ENCODE measurements at regions not wholly inside any gene's neighbourhood (a gene's known extent, or its start where the extent isn't known, plus 50 kb on each side); places are given as distances from the start of the nearest gene placed in this dataset.

DNA sequence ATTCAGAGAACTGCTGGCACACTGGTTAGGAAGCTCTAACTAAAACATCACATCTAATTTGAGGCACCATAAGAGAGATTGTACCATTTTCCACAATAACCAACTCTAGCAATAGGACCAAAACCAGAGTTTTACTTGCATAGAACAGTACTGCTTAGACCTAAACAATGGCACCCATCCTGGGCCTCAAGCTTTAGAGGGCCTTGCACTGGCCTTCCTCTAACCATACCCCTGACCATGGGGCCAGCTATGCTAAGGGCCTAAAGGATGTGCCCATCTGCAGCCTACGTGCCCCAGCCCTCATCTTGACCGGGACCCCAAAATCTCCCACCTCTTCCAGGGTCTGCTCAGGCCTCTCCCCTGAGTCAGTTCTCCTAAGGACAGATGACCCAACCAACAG, 74.4 kb upstream of the ARHGAP32 start:
- H3K9me3 ChIP-seq (ENCODE audit: low read length): no peaks in the 10 kb centered on the region
- no peaks in the 10 kb centered on the region for H3K27me3 ChIP-seq (ENCODE audit: insufficient read depth, low read depth, low read length)
- no peak overlapping the region for H3K9ac ChIP-seq (ENCODE audit: low read length)
- no peak overlapping the region for H3K4me3 ChIP-seq (ENCODE audit: low read length)
- no peaks in the 10 kb centered on the region for H3F3A ChIP-seq (ENCODE audit: insufficient read depth, low read length, poor library complexity, severe bottlenecking)
- H2AFZ ChIP-seq (ENCODE audit: low read depth, low read length): no peak overlapping the region
- H3K4me2 ChIP-seq (ENCODE audit: low read length): no peak overlapping the region
- no peak overlapping the region for H3K27ac ChIP-seq (ENCODE audit: low read length)
- no peaks in the 10 kb centered on the region for H3K9me2 ChIP-seq (ENCODE audit: insufficient read depth, low read length)
- H4K20me1 ChIP-seq (ENCODE audit: insufficient read depth): no peaks in the 10 kb centered on the region
- no peaks in the 10 kb centered on the region for H3K36me3 ChIP-seq (ENCODE audit: insufficient read depth, low read length)
- TF ChIP-seq RAD21 (conservative IDR thresholded peaks at IDR 0.05): no peak
- no peak for TF ChIP-seq EZH2 (IDR thresholded peaks at IDR 0.05; ENCODE audit: borderline replicate concordance, insufficient read depth, low read length, poor library complexity, severe bottlenecking)
- H3K79me2 ChIP-seq (replicated peaks; ENCODE audit: insufficient read depth, low read length): peaks cover 38% of the 10 kb centered on the region

DNA sequence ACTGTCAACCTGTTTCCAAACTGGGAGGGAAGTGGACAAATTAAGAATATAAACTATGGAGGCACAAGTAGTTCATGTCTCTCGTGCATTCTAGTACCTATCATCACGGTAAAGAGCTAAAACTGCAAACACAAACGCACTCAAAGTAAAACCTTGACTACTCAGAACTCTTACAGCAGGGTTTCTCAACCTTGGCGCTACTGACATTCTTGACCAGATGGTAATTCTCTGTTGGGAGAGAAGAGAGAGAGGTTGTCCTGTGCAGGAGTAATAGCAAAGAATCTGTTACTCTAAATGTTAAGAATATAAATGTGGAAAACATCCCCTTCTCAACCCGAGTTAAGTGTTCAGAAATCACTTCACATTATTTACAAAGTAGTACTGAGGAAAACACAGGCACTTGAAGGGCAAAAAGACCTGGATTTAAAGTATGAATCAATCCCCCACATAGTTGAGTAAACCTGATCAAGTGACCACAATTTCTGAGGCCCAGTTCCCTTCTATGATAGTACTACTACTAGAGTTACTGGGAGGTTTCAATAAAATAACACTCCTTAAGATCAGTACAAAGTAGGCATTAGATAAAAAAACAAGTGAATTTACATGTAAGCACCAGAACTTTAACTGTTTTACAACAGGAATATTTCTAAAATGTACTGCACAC, 73.1 kb upstream of the ARHGAP32 start:
- Histone ChIP-seq H3K79me2 (replicated peaks; ENCODE audit: insufficient read depth, low read length) (peaks cover 35% of the 10 kb centered on the region), H3K9me3 (ENCODE audit: low read length) (no peaks in the 10 kb centered on the region), H3K36me3 (ENCODE audit: insufficient read depth, low read length) (no peaks in the 10 kb centered on the region), H4K20me1 (ENCODE audit: insufficient read depth) (no peaks in the 10 kb centered on the region), H3K27ac (ENCODE audit: low read length) (no peak overlapping the region), H3F3A (ENCODE audit: insufficient read depth, low read length, poor library complexity, severe bottlenecking) (no peaks in the 10 kb centered on the region), H3K4me3 (ENCODE audit: low read length) (no peak overlapping the region), H3K9ac (ENCODE audit: low read length) (no peak overlapping the region), H3K27me3 (ENCODE audit: insufficient read depth, low read depth, low read length) (no peaks in the 10 kb centered on the region), H3K4me2 (ENCODE audit: low read length) (no peak overlapping the region), H3K9me2 (ENCODE audit: insufficient read depth, low read length) (no peaks in the 10 kb centered on the region), H2AFZ (ENCODE audit: low read depth, low read length) (no peak overlapping the region)
- TF ChIP-seq, protein P1, sequence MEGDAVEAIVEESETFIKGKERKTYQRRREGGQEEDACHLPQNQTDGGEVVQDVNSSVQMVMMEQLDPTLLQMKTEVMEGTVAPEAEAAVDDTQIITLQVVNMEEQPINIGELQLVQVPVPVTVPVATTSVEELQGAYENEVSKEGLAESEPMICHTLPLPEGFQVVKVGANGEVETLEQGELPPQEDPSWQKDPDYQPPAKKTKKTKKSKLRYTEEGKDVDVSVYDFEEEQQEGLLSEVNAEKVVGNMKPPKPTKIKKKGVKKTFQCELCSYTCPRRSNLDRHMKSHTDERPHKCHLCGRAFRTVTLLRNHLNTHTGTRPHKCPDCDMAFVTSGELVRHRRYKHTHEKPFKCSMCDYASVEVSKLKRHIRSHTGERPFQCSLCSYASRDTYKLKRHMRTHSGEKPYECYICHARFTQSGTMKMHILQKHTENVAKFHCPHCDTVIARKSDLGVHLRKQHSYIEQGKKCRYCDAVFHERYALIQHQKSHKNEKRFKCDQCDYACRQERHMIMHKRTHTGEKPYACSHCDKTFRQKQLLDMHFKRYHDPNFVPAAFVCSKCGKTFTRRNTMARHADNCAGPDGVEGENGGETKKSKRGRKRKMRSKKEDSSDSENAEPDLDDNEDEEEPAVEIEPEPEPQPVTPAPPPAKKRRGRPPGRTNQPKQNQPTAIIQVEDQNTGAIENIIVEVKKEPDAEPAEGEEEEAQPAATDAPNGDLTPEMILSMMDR (IDR thresholded peaks at IDR 0.05; ENCODE audit: poor library complexity, severe bottlenecking): no peak
- TF ChIP-seq POLR2AphosphoS5 (IDR thresholded peaks at IDR 0.05) (no peak), TAF1 (IDR thresholded peaks at IDR 0.05; ENCODE audit: low read depth) (no peak), EP300 (conservative IDR thresholded peaks at IDR 0.05; ENCODE audit: poor library complexity, severe bottlenecking) (no peak), MXI1 (conservative IDR thresholded peaks at IDR 0.05; ENCODE audit: poor library complexity, severe bottlenecking) (no peak), SMC3 (conservative IDR thresholded peaks at IDR 0.05; ENCODE audit: poor library complexity) (no peak), RAD21 (conservative IDR thresholded peaks at IDR 0.05) (no peak), EZH2 (IDR thresholded peaks at IDR 0.05; ENCODE audit: borderline replicate concordance, insufficient read depth, low read length, poor library complexity, severe bottlenecking) (no peak)
- TF ChIP-seq, protein P2, sequence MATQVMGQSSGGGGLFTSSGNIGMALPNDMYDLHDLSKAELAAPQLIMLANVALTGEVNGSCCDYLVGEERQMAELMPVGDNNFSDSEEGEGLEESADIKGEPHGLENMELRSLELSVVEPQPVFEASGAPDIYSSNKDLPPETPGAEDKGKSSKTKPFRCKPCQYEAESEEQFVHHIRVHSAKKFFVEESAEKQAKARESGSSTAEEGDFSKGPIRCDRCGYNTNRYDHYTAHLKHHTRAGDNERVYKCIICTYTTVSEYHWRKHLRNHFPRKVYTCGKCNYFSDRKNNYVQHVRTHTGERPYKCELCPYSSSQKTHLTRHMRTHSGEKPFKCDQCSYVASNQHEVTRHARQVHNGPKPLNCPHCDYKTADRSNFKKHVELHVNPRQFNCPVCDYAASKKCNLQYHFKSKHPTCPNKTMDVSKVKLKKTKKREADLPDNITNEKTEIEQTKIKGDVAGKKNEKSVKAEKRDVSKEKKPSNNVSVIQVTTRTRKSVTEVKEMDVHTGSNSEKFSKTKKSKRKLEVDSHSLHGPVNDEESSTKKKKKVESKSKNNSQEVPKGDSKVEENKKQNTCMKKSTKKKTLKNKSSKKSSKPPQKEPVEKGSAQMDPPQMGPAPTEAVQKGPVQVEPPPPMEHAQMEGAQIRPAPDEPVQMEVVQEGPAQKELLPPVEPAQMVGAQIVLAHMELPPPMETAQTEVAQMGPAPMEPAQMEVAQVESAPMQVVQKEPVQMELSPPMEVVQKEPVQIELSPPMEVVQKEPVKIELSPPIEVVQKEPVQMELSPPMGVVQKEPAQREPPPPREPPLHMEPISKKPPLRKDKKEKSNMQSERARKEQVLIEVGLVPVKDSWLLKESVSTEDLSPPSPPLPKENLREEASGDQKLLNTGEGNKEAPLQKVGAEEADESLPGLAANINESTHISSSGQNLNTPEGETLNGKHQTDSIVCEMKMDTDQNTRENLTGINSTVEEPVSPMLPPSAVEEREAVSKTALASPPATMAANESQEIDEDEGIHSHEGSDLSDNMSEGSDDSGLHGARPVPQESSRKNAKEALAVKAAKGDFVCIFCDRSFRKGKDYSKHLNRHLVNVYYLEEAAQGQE (IDR thresholded peaks at IDR 0.05; ENCODE audit: borderline replicate concordance): no peak

Data from neural cell (in vitro differentiated cells).